Small intestine (tissue), 7 donors: ENCODE measurements at regions not wholly inside any gene's neighbourhood (a gene's known extent, or its start where the extent isn't known, plus 50 kb on each side); places are given as distances from the start of the nearest gene placed in this dataset.

Experiments
- DNase-seq, 2 donors: peaks; one replicate each; pipeline versions ENCODE4 v3.0.0 to v3.0.0-alpha.2; 2013
- FAIRE-seq: peaks from 2 replicates; lab custom pipeline; 2012; peaks lifted over from hg19 to GRCh38; lab: Jason Lieb, UNC
- H3K27ac ChIP-seq, 3 donors: one replicate each; pipeline ENCODE4 v1.5.1; 2013; ENCODE audit warnings: low read length in 2 of 3, mild to moderate bottlenecking in 2 of 3, control low read depth in 1 of 3, inconsistent platforms in 1 of 3, low read depth in 1 of 3, moderate library complexity in 1 of 3
- H3K27me3 ChIP-seq, 3 donors: one replicate each; pipeline ENCODE4 v1.6.1; 2013; ENCODE audit warnings: low read length in 3 of 3, inconsistent platforms in 1 of 3; ENCODE audit not compliant: control insufficient read depth in 3 of 3, insufficient read depth in 3 of 3
- H3K36me3 ChIP-seq, 3 donors: one replicate each; pipeline ENCODE4 v1.6.1; 2013; ENCODE audit warnings: low read length in 3 of 3, inconsistent platforms in 1 of 3, low read depth in 1 of 3, mild to moderate bottlenecking in 1 of 3, moderate library complexity in 1 of 3; ENCODE audit not compliant: control insufficient read depth in 3 of 3, insufficient read depth in 2 of 3
- H3K4me1 ChIP-seq, 3 donors: one replicate each; pipeline ENCODE4 v1.6.1; 2013; ENCODE audit warnings: low read length in 2 of 3, inconsistent platforms in 1 of 3, low read depth in 1 of 3, mild to moderate bottlenecking in 1 of 3, moderate library complexity in 1 of 3; ENCODE audit not compliant: control insufficient read depth in 3 of 3, insufficient read depth in 2 of 3
- H3K4me3 ChIP-seq, 3 donors: one replicate each; pipeline ENCODE4 v1.5.1; 2013; ENCODE audit warnings: low read length in 3 of 3, control low read depth in 1 of 3, inconsistent platforms in 1 of 3, low read depth in 1 of 3, mild to moderate bottlenecking in 1 of 3, moderate library complexity in 1 of 3
- H3K9me3 ChIP-seq, 2 donors: one replicate each; pipeline ENCODE4 v1.6.1; 2013; ENCODE audit warnings: low read depth in 1 of 2, low read length in 1 of 2; ENCODE audit not compliant: control insufficient read depth in 2 of 2, insufficient read depth in 1 of 2
- WGBS, 3 donors: extraction: QIAGEN DNeasy Blood & Tissue Kit; methylation state at CpG; one replicate each; pipeline ENCODE4 v1.1.7; 2013; 5-methylcytosine and 5-hydroxymethylcytosine counted together
- donor health status: healthy with polysubstance abuse.
- donor health status: control.
- donor health status: control.
- donor health status: Bipolar disorder and iron deficiency.
- donor health status: healthy.

DNA sequence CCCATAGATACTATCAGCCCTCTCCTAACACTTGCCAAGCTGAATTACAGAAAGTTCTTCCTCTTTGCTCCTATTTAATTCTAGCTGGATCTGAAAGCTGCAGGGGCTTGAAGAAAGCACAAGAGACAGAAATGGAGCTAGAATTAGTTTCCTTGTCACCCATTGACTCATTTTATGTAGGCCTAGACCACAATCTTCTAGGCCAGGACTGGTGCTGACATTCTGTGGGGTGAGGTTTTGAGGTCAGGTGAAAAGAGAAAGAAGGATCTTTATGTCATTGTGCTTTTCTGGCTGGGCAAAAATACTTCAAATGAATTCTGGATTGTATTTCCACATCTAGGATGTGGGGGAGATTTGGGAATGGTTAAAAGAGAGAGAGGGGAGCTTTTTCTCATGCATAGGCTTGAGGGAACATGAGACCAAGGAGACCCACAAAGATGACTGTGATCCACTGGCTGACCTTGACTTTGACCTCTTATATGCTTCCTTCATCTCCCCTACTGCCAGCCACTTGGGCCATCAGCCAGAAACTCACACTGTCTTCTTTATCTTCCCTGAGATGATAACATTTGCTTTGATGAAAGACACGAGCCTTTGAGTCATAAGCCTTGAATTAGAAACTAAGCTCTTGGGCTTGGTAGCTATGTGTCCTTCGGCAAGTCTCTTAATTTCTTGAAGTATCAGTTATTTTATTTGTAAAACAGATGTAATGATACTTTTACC, 274.9 kb upstream of the CADM1 start:
- H3K4me1 ChIP-seq: no peaks in the 10 kb centered on the region
- no peak overlapping the region for H3K4me3 ChIP-seq
- DNase-seq (no peak), FAIRE-seq (no peak)
- H3K36me3 ChIP-seq: no peaks in the 10 kb centered on the region
- H3K27me3 ChIP-seq: no peaks in the 10 kb centered on the region
- WGBS, 3 donors: 21 to 67% (median 44%) methylated on average over 2 of the region's 2 CpGs
- H3K9me3 ChIP-seq: no peaks in the 10 kb centered on the region
- H3K27ac ChIP-seq: no peak overlapping the region

DNA sequence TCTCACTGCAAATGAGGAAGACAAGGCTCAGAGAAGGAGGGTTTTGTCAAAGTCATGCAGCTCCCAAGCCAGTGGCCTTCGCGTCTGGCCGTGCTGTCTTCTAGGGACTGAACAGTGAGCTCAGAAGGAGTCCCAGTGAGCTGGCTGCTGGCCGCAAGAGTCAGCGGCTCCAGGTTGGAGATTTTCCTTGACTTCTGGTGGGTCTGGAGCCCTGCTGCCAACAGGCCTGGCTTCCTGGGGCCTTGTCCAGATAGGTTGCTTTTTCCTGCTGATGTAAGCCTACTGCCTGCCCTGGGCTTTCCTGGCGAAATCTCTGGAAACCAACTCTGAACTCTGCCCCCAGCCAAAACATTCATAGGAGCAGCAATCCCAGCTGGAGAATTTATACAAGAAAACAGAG, 272.7 kb upstream of the CADM1 start:
- no peak overlapping the region for H3K4me3 ChIP-seq
- H3K4me1 ChIP-seq: no peaks in the 10 kb centered on the region
- FAIRE-seq (no peak), DNase-seq (no peak)
- H3K27me3 ChIP-seq: no peaks in the 10 kb centered on the region
- H3K36me3 ChIP-seq: no peaks in the 10 kb centered on the region
- no peak overlapping the region for H3K27ac ChIP-seq
- 80 to 89% (median 82%) methylated on average over 6 of the region's 6 CpGs for WGBS, 3 donors
- H3K9me3 ChIP-seq: no peaks in the 10 kb centered on the region

DNA sequence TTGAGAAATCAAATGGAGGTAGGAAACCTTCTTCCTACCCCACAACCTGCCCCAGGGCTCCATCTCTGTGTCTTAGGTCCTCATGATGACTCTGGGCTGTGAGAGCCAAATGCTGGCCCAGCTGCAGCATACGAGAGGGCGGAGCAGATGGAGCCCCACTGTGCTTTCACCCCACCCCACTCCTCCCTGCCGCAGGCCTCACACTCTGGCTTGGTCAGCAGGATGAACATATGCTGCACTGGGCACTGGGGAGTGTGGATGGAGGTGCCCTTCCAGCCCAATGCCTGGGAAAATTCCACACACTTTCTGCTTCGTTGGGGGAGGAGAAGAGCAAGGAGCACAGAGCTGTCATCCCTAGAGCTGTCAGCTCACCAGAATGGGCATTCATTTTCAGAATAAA, 271.6 kb upstream of the CADM1 start:
- no peak for DNase-seq
- no peaks in the 10 kb centered on the region for H3K9me3 ChIP-seq
- H3K4me3 ChIP-seq: no peak overlapping the region
- H3K4me1 ChIP-seq: no peaks in the 10 kb centered on the region
- H3K27ac ChIP-seq: no peak overlapping the region
- no peak for FAIRE-seq
- H3K27me3 ChIP-seq: no peaks in the 10 kb centered on the region
- no peaks in the 10 kb centered on the region for H3K36me3 ChIP-seq
- WGBS, 3 donors: 71 to 94% (median 85%) methylated on average over 4 of the region's 4 CpGs

DNA sequence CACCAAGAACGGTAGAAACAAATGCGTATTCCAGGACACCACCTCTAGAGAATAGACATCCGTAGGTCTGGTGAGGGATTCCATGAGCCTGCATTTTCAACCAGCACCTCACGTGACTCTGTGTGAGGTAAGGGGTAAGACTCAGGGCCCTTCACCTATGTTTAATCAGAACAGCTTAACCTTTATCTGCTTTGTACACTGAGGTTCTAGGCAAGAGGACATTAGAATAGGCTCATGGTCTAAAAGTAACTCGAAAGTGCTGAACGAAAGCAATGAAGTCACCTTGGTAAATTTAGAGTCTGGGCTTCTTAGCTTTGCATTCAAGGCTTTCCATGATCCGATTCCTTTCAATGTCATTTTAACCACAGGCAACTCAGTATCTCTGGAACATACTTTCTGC, 270.5 kb upstream of the CADM1 start:
- no peaks in the 10 kb centered on the region for H3K9me3 ChIP-seq
- no peak for DNase-seq
- H3K27me3 ChIP-seq: no peaks in the 10 kb centered on the region
- WGBS, 3 donors: 85 to 93% (median 89%) methylated on average over 7 of the region's 7 CpGs
- no peak overlapping the region for H3K4me3 ChIP-seq
- no peak overlapping the region for H3K27ac ChIP-seq
- no peaks in the 10 kb centered on the region for H3K4me1 ChIP-seq
- FAIRE-seq: no peak
- H3K36me3 ChIP-seq: no peaks in the 10 kb centered on the region

DNA sequence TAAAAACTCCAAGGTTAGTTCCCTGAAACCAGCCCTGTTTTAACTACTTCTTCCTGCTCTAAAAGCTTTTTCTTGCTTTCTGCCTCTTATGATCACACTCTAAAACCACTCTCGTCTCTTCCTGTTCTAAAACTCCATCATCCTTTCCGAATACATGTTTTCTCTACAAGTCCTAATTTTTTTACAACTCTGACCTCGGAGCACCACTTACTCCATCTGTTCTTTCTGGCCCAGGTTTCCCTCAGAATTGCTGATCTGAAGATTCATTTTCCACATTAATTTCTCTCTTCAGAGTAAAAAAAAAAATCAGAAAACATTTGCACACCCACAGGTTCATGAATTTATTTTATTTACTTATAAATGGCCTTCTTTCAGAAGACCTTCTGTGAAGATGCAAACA, 265.7 kb upstream of the CADM1 start:
- H3K36me3 ChIP-seq: no peaks in the 10 kb centered on the region
- no peak for DNase-seq
- H3K4me3 ChIP-seq: no peak overlapping the region
- no peaks in the 10 kb centered on the region for H3K4me1 ChIP-seq
- H3K27ac ChIP-seq: no peak overlapping the region
- no peak for FAIRE-seq
- 72 to 92% (median 86%) methylated on average over 3 of the region's 3 CpGs for WGBS, 3 donors
- no peaks in the 10 kb centered on the region for H3K27me3 ChIP-seq
- no peaks in the 10 kb centered on the region for H3K9me3 ChIP-seq

DNA sequence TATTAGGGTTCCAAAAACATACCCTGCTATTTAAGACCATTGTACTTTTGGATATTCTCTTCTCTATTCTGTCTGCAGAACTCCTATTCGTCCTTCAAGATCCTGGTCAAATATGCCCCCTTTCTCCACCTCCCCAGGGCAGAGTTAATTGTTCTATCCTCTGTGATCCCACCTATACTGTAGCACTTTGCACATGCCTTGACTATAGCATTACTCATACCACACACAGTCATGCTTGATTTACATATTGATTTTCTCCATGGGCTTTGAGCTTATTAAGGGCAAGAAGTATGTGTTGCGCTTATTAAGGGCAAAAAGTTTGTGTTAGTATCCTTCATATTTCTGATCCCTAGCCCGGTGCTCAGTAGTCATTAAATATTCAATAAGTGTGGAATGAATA, 263.7 kb upstream of the CADM1 start:
- DNase-seq (no peak), FAIRE-seq (no peak)
- Histone ChIP-seq H3K27me3 (peaks cover 0 to 8% (median 0%) of the 10 kb centered on the region in 3 donors), H3K36me3 (no peaks in the 10 kb centered on the region), H3K9me3 (no peaks in the 10 kb centered on the region), H3K4me1 (no peaks in the 10 kb centered on the region), H3K27ac (no peak overlapping the region), H3K4me3 (no peak overlapping the region)
- WGBS, 3 donors: 74 to 90% (median 87%) methylated on average over 3 of the region's 3 CpGs

DNA sequence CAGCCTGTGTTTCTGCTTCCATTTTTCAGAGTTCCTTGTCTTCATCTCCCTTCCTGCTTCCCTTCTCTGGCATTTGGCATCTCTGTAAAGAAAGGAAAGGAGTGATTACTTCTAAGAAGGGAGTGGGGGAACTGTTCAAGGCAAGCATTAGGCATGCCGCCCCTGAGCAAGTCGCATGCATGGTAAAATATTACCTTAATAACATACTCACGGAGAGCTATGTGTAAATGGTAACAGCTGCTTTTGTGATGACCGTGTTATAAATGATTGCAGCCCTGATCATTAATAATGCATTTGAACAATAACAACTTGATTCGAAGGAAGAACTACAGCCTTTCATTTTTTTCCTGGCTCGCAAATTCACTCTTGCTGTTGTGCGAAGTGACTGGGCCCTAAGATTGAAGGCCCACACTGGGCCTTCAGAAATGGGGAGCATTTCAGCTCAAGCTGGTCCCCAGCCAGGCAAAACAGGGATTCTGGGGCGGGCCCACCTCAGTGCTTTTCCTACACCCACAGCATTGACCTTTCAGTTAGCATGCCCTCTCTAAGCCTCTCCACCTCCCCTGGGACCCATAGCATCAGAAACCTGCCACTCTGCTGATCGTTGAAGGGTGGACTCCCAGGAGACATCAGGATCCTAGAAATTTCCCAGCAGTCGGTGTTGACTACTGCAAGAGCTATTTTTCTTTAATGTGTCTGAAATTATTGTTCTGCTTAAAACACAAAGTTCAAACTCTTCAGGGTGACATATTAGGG, 263.0 kb upstream of the CADM1 start:
- no peak for FAIRE-seq

DNA sequence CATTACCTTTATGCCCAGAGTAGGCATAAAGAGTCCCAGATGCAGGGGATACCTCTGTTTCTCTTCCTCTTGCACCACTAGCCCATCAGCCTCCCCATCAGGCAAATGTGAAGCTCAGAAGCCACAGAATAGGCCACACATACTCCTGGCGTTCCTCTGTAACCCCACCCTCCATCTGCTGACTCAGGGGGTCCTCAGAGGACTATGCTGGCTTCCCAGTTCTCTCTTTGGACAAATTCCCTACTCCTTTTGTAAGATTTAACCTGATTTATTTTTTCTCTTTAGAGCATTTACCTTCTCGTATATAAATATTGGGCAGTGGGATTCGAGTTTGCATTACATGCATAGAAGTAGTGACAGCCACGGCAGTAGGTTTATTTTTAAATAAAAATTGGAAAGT, 262.3 kb upstream of the CADM1 start:
- FAIRE-seq (no peak), DNase-seq (no peak)
- no peaks in the 10 kb centered on the region for H3K4me1 ChIP-seq
- H3K4me3 ChIP-seq: no peak overlapping the region
- H3K9me3 ChIP-seq: no peaks in the 10 kb centered on the region
- 79 to 84% (median 84%) methylated on average over 4 of the region's 4 CpGs for WGBS, 3 donors
- H3K36me3 ChIP-seq: no peaks in the 10 kb centered on the region
- peaks cover 0 to 14% (median 0%) of the 10 kb centered on the region in 3 donors for H3K27me3 ChIP-seq
- no peak overlapping the region for H3K27ac ChIP-seq

More for the DNA sequence above, 263.0 kb upstream of the CADM1 start:
- WGBS, 3 donors: 81 to 84% (median 84%) methylated on average over 10 of the region's 10 CpGs
- no peak overlapping the region for H3K4me3 ChIP-seq
- H3K27me3 ChIP-seq: peaks cover 0 to 8% (median 0%) of the 10 kb centered on the region in 3 donors
- no peak overlapping the region for H3K27ac ChIP-seq
- no peak for DNase-seq
- no peaks in the 10 kb centered on the region for H3K4me1 ChIP-seq
- no peaks in the 10 kb centered on the region for H3K36me3 ChIP-seq
- H3K9me3 ChIP-seq: no peaks in the 10 kb centered on the region
